GM12873 (cell line): ENCODE measurements at regions not wholly inside any gene's neighbourhood (a gene's known extent, or its start where the extent isn't known, plus 50 kb on each side); places are given as distances from the start of the nearest gene placed in this dataset.

Experiments
- TF ChIP-seq, protein P1 (sequence below): IDR thresholded peaks from 2 replicates; pipeline ENCODE4 v1.5.1; 2012; ENCODE audit warnings: low read depth, mild to moderate bottlenecking, moderate library complexity, low read length, control low read depth; ENCODE audit not compliant: insufficient read depth; ENCODE audit errors: missing control alignments

DNA sequence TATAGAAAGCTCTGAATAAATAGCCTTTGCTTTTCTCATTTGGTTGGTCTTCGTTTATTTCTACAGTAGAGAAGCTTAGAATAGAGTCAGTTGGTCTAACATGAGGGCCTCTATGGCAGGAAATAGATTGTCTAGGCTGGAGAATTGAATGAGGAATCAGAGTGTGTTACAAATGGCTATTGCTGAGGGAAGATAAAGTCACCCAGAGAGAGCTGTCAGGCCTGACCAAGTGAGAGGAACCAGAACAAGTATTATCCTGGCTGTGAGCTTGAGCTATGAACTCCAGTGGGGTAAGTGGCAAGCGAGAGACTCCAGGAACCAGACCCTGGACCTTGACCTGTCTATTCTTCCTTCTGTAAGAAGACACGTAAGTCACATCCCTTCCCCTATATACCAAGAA is 353.1 kb downstream of the CD83 start:
- TF ChIP-seq, protein P1, sequence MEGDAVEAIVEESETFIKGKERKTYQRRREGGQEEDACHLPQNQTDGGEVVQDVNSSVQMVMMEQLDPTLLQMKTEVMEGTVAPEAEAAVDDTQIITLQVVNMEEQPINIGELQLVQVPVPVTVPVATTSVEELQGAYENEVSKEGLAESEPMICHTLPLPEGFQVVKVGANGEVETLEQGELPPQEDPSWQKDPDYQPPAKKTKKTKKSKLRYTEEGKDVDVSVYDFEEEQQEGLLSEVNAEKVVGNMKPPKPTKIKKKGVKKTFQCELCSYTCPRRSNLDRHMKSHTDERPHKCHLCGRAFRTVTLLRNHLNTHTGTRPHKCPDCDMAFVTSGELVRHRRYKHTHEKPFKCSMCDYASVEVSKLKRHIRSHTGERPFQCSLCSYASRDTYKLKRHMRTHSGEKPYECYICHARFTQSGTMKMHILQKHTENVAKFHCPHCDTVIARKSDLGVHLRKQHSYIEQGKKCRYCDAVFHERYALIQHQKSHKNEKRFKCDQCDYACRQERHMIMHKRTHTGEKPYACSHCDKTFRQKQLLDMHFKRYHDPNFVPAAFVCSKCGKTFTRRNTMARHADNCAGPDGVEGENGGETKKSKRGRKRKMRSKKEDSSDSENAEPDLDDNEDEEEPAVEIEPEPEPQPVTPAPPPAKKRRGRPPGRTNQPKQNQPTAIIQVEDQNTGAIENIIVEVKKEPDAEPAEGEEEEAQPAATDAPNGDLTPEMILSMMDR = no peak

DNA sequence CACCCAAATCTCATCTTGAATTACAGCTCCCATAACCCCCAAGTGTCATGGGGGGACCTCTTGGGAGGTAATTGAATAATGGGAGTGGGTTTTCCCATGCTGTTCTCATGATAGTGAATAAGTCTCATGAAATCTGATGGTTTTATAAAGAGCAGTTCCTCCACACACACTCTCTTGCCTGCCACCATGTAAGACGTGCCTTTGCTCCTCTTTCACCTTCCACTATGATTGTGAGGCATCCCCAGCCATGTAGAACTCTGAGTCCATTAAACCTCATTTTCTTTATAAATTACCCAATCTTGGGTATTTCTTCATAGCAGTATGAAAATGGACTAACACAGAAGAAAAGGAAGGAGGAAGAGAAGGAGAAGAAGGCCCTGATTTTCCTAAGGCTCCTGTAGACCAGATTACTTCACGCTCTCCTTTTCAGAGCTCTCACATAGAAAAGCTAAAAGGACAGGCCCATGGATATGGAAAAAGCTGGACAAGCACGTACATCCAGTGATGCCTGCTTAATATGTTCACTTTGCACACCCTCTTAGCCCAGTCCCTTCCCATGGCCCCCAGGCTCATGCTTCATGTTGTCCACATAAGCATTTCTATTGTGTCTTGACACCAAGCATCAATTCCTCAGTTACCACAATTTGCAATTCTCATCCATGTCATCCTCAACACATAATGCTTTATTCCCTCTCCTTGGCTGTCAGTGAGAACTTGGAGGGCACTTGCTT is 354.8 kb downstream of the CD83 start:
- TF ChIP-seq, protein P1 = no peak

DNA sequence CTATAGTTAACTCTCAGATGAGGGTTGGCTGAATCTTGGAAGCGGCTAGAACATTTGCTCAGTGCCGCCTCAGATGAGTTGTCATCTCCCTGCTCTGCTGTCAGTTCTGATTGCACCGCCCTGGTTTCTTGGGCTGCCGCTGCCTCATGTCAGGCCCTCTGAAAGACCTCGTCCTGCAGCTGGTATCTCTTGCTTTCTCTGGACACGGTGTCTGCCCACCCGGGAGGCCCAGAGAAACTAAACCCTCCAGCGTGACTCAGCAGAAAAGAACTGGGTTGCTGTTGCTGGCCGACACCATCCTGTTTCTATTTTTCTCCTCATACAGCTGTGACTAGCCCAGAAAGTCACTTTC is 355.4 kb downstream of the CD83 start:
- TF ChIP-seq, protein P1 = no peak

DNA sequence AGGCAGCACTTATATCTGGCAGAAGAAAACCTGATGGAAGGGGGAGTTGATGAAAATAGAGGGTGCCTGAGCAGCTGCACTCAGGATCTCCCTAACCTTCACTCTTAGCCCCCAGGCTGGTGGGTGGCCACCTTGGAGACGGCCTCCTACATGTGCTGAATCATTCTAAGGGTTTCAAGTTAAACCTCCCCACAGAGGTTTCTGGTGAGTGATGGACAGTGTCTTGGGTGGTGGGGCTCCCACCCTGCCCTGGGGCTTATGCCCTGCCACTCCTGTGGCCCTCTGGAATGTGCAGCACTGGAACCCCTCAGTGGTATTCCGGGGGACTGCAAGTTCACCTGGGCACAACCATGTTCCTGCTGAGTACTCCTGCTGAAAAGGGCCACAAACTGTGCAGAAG is 357.2 kb downstream of the CD83 start:
- TF ChIP-seq, protein P1 = no peak

DNA sequence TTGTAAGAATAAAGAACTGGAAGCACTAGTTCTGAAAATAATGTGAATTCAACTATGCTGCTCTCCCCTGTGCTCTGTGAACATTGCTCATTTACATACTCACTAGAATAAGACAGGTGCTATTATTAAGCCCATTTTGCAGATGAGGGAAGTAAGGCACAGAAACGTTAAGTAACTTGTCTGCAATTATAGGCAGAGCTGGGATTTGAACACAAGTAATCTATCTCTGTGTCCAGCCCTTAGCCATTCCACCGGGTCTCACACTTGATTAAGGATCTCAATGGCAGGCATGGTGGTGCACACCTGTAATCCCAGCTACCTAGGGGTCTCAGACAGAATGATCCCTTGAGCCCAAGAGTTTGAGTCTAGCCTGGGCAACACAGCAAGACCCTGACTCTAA is 357.7 kb downstream of the CD83 start:
- TF ChIP-seq, protein P1 = no peak

DNA sequence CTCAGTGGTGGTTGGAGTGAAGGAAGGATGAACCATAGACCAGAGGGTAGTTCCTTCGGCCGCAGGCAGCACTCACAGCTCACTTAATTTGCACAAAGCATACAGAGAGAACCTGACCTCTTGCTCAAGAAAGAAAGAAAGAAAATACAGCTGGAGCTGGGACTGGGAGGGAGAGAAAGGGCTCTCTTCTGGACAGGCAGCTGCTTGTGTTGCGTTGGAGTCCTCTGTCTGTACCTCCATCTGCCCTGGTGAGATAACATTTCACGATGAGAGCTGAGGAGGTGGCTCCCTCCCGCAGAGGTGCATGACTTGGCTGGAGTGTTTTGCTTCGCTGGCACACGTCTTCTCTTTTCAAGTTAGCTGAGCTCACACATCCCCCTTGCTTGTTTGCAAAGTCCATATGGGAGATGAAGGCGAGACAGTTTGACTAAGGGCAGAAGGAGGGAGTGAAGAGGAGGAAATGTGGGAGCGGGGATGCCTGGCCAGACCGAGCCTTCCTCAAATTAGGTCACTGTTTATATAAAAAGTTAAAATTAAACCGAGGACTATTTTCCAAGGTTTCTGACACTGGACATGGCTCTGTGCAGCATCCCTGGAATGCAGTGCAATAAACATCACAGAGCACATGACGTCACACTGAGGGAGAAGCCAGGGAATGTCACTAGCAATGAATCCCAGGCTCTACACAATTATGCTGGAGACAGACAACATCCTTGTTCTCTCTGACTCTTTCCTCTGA is 359.4 kb downstream of the CD83 start:
- TF ChIP-seq, protein P1 = no peak

DNA sequence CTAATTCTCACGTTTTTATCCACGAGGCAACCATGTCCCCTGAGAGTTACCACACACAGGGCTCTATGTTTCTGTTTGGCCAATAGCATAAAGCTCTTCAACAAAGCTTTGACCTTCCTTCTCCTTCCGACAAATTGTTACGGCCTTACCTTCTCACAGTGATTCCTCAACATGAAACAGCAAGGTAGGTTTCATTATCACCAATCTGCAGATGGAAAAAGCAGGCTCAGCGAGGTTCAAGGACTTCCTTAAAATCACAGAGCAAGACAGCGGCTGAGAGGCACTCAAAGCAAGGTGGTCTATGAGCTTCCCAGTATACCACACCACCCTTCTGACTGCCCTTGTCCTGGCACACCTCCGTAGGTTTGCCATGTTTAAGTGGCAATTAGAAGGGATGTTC is 360.0 kb downstream of the CD83 start:
- TF ChIP-seq, protein P1 = no peak
